ENCODE measurements at regions not wholly inside any gene's neighbourhood (a gene's known extent, or its start where the extent isn't known, plus 50 kb on each side); places are given as distances from the start of the nearest gene placed in this dataset.

DNA sequence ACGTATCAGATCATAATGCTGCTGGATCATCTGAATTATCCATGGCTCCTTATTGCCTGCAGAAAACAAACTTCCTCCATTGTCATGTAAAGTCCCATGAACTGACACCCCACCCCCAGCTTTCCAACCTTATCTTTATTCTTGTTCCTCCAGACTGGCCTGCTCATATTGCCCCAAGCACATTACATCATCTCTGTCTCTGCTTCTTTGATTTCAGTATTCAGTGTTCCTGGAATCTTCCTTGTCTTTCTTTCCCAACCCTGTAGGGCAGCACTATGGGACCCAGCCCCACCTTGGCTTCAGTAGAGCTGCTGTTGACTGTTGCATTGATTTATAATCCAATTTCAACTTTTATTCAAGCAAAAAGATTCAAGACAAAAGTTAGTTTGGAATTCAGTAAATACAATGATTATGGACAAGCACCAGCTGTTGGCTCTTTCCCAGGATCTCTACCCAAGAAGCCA is 187.5 kb upstream of the ECI2 start:
- TF ChIP-seq, protein P1, sequence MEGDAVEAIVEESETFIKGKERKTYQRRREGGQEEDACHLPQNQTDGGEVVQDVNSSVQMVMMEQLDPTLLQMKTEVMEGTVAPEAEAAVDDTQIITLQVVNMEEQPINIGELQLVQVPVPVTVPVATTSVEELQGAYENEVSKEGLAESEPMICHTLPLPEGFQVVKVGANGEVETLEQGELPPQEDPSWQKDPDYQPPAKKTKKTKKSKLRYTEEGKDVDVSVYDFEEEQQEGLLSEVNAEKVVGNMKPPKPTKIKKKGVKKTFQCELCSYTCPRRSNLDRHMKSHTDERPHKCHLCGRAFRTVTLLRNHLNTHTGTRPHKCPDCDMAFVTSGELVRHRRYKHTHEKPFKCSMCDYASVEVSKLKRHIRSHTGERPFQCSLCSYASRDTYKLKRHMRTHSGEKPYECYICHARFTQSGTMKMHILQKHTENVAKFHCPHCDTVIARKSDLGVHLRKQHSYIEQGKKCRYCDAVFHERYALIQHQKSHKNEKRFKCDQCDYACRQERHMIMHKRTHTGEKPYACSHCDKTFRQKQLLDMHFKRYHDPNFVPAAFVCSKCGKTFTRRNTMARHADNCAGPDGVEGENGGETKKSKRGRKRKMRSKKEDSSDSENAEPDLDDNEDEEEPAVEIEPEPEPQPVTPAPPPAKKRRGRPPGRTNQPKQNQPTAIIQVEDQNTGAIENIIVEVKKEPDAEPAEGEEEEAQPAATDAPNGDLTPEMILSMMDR (conservative IDR thresholded peaks at IDR 0.05 in 1 of 2, IDR thresholded peaks at IDR 0.05 in 1 of 2; ENCODE audit: extremely low read depth in 1 of 2, insufficient read depth in 1 of 2, low read depth in 1 of 2, low read length in 2 of 2): no peak
- no peak for TF ChIP-seq EZH2 (IDR thresholded peaks at IDR 0.05; ENCODE audit: borderline replicate concordance, low read length)
